NCI-H460 (cell line): ENCODE measurements at regions not wholly inside any gene's neighbourhood (a gene's known extent, or its start where the extent isn't known, plus 50 kb on each side); places are given as distances from the start of the nearest gene placed in this dataset.
"Not testable (repeated sequence)": the region's sequence is repeated elsewhere in the genome, so short reads cannot be mapped to it uniquely, and the experiment has no call there.

Experiments used
- DNase-seq: peaks from one replicate; pipeline ENCODE4 v3.0.0-alpha.2; 2016; ENCODE audit warnings: low read depth; ENCODE audit errors: extremely low read depth

DNA sequence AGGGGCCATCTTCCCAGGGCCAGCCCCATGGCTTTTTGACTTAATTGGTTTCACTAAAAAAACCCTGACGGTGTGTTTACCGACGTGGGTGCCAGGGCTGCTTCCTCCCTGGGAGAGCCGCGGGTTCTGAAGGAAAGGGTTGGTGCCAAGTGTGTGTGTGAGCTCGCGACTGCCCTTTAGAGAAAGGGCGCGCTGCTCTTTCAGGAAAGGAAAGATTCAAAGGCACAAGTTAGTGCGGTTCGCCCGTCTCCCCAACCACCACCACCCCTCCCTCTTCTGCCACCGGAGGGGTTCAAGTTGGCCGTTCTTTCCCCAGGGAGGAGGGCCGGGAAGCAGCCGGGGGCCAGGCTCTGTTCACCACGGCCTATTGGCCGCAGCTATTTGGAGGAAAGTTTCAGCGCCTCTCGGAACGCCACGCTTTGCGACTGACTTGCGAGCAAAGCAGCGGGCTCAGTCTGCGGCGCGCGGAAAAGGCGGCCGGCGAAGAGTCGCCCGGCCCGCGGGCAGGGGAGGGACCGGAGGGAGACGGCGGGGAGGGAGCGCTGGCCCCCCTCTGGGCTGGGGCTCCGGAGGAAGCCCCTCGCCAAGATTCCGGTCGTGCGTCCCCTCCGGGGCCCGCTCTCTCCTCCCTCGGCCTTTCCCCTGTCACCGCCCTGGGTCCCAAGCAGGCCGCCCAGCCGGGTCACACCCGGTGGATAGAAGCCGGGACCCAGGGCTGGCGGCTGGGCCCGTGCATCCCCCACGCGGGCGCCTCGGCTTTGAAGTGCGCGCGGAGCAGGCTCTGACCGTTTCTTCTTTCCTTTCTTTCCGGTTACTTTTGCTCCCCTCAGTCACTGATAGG is 165.9 kb upstream of the PPP1R3A start:
- DNase-seq: no peak

DNA sequence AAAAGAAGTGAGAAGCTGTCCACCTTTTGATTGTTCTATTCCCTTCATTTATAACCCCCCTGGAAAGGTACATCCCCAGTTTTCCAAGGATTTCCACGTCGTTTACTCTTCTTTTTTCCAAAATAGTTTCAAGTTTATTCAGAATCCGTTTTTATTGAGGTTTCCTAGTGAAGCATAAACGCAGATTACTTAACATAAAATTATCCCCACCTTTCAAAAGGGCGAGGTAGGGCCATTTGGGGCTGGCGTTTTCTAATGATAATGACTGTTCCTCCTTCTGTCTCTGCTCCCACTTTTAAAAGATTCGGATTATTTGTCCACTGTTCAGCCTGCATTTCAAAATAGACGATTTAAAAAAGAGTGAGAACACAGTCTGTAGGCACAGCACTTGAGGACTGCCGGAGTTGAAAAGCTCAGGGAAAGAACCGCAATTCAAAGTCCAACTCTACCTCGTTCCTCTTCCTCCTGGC is 165.2 kb upstream of the PPP1R3A start:
- DNase-seq: no peak

DNA sequence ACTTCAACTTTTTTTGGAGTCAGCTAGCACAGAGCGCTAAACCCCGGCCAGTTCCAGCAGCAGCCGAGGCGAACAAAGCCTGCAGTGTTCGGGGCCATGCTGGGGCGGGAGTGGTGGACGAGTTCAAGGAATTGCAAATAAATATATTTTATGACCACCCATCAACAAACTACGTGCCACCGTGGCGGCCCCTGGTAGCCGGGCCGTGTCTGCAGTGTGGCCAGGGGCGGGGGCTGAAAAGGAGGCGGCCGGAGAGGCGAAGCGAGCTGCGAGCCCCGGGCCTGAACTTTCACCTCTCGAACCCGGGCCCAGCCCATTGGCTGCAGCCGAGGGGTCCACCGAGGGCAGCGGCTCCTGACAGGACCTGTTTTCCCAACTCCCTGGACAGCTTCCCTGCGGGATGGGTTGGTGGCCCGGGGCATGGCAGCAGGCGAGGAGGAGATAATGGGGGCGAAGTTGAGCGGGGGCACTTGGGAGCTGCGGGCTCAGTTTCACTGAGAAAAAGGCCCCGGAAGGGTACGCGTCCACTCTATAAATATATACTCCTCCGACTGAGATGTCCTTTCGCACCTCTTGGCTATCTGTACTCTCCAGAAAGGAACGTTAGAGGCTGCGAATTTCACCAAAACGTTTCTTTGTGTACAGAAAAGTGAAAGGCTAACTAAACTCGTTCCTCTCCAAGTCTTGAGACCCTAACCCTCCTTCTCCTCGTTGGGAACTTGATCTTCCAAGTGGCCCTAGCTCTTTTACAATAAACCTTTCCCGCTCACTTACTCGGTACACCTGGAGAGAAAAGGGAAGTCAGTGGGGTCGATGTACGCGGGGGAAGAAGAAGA is 164.6 kb upstream of the PPP1R3A start:
- DNase-seq: no peak

GRCh38 chr7:114082642-114083165 is 163.9 kb upstream of the PPP1R3A start:
- no peak for DNase-seq

- peak; percentile 50 for DNase-seq
These were observed 163.0 kb upstream of the PPP1R3A start for GRCh38 chr7:114081606-114082425.

DNA sequence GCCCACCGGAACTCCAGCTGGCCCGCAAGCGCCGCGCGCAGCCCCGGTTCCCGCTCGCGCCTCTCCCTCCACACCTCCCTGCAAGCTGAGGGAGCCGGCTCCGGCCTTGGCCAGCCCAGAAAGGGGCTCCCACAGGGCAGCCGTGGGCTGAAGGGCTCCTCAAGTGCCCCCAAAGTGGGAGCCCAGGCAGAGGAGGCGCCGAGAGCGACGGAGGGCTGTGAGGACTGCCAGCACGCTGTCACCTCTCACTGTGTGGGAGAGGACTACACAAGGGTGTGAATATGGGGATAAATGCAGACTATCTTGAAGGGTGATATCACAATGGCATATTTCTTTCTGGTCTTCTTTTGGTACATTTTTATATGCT is 158.3 kb upstream of the PPP1R3A start:
- not testable (repeated sequence) for DNase-seq

- DNase-seq: not testable (repeated sequence)
These were observed 157.8 kb upstream of the PPP1R3A start for GRCh38 chr7:114076392-114077157.

- no peak for DNase-seq
These were observed 154.9 kb upstream of the PPP1R3A start for GRCh38 chr7:114073701-114074100.

- no peak for DNase-seq
These were observed 151.4 kb upstream of the PPP1R3A start for GRCh38 chr7:114070246-114070645.

DNA sequence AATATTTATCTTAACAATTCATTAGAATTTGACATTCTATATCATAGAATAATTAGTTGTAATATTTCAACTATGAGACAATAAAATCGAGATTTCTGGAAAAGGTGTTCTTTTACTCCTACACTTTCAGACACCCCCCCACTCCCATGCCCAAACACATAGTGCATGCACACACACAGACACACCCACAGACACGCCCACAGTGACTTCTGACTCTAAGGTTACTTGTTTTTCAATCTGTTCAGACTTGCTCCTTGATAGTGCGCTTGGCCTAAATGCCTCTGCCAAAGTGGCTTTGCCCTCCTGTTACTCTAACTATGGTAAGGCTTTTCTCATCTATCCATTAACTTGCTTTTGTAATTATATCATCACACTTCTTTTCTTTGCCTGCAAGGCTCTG is 144.0 kb upstream of the PPP1R3A start:
- no peak for DNase-seq

- DNase-seq: no peak
These were observed 133.1 kb upstream of the PPP1R3A start for GRCh38 chr7:114051871-114052331.

GRCh38 chr7:114050571-114050970 is 131.8 kb upstream of the PPP1R3A start:
- no peak for DNase-seq

- peak; percentile 1 for DNase-seq
These were observed 129.8 kb upstream of the PPP1R3A start for GRCh38 chr7:114048386-114049235.

DNA sequence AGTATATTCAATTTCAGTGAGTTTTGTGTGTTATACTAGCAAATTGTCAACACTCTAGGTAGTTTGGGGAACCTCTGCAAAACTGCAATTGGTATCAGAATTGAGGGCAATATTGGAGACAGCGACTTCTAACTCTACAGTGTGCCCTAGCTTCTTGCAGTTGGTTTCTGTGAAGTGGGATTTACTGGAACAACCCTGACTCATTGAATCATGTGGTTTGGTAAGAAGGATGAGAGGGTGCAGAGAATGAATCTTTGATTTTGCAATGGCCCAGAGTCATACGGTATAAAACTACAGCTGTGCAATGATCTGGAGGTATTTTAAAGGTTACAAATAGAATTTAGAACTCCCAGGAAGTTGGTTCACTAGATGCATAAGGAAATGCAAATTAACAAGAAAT is 129.1 kb upstream of the PPP1R3A start:
- DNase-seq: no peak

GRCh38 chr7:114033475-114033874 is 114.7 kb upstream of the PPP1R3A start:
- no peak for DNase-seq

DNA sequence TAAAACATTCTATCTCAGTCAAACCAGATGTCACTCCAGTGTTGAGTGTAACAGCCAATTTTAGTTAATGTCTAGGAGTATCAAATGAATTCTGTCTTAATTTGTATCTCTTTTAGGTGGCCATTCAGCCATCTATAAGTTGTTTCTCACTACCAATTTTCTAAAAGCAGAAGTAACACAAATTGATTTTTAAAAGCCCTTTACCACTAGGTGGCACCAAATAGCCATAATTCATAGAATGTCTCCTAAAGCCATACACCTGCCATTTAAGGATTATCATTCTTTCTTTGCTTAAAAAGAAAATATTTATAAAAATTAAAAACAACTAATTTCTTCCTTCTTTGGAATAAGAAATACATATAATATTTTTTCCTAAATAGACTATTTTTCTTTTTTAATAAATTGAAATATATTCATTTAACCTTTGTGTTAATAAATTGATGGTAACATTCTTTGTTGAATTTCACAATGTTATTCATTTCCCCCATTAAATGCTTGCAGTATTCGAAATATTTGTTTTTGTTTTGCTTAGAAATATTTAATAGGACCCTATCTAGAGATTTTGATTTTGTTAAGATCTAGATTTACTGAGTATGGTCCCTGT is 107.8 kb upstream of the PPP1R3A start:
- peak; percentile 77 for DNase-seq

DNA sequence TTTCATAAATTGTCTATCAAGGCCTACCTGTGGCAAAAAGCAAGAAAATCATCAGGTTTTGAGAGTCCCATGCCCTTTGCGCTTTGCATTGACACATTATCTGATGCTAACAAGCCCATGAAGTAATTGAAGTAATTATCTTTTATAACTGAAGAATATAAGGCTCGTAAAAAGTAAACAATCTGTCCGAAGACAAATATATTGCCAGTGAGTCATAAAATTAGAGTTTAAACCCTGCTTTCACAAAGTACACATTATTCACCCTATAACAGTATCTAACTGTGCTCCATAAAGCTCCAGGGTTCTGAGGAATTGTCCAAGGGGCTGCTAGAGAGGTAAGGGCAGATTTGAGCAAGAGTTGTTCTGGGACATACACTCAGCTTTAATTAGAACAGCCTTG is 102.3 kb upstream of the PPP1R3A start:
- no peak for DNase-seq

DNA sequence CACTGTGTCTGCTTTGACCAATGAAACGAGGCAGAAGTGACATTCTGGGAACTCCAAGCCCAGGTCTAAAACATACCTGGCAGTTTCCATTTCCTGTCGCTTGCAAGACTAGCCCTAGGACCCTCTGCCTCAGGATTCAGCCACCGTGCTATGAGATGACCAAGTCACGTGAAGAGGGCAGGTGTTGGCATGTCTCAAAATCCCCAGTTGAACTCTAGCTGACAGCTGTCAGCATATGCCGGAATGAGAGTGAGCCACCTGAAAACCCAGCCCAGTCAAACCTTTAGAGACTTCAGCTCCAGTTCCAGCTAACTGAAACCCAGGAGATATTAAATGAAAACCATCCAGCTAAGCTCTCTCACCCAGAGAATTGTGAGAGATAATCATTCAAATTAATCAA is 89.9 kb upstream of the PPP1R3A start:
- no peak for DNase-seq
